H1 (cell line): ENCODE measurements at regions not wholly inside any gene's neighbourhood (a gene's known extent, or its start where the extent isn't known, plus 50 kb on each side); places are given as distances from the start of the nearest gene placed in this dataset.
"Not testable (repeated sequence)": the region's sequence is repeated elsewhere in the genome, so short reads cannot be mapped to it uniquely, and the experiment has no call there.

ENCODE experiments used
- CTCF ChIA-PET: fragments of 300-600 bp; sonication (Branson Sonifier 250); formaldehyde crosslinking; loops from one replicate; lab custom pipeline; 2021; ENCODE audit not compliant: partially characterized antibody; lab: Charles Lee
- POLR2A ChIA-PET: fragments of 300-600 bp; sonication (Branson Sonifier 250); formaldehyde crosslinking; loops from one replicate; lab custom pipeline; 2021; ENCODE audit warnings: inconsistent platforms; ENCODE audit not compliant: partially characterized antibody; lab: Charles Lee
- DNase-seq, 2 experiments: peaks; one replicate each; pipeline versions ENCODE4 v3.0.0 to v3.0.0-alpha.2; 2010 to 2022; ENCODE audit warnings: low spot score in 2 of 2, low read depth in 1 of 2, mixed read lengths in 1 of 2
- FAIRE-seq: peaks from 2 replicates; lab custom pipeline; 2011; peaks lifted over from hg19 to GRCh38; lab: Jason Lieb, UNC
- H2AFZ ChIP-seq: 2 replicates; pipeline ENCODE4 v1.8.1; 2012; ENCODE audit warnings: low read length, inconsistent platforms
- H2AK5ac ChIP-seq: 2 replicates; pipeline ENCODE4 v1.6.1; 2013; ENCODE audit warnings: low read depth, low read length
- H2BK120ac ChIP-seq: replicated peaks from 2 replicates; pipeline ENCODE3; 2013; ENCODE audit warnings: low read depth, low read length, inconsistent platforms
- H2BK12ac ChIP-seq: 2 replicates; pipeline ENCODE4 v1.6.1; 2013; ENCODE audit warnings: low read depth, low read length
- H2BK15ac ChIP-seq: 2 replicates; pipeline ENCODE4 v1.6.1; 2013; ENCODE audit warnings: low read length
- H2BK20ac ChIP-seq: 2 replicates; pipeline ENCODE4 v1.6.1; 2013; ENCODE audit warnings: low read length
- H2BK5ac ChIP-seq: 2 replicates; pipeline ENCODE4 v1.6.1; 2013; ENCODE audit warnings: low read depth, low read length
- H3K14ac ChIP-seq: 2 replicates; pipeline ENCODE4 v1.6.1; 2013; ENCODE audit warnings: inconsistent platforms; ENCODE audit not compliant: insufficient read length
- H3K18ac ChIP-seq: 2 replicates; pipeline ENCODE4 v1.6.1; 2013; ENCODE audit warnings: low read length; ENCODE audit errors: extremely low read depth
- H3K23ac ChIP-seq: 2 replicates; pipeline ENCODE4 v1.6.1; 2013; ENCODE audit warnings: inconsistent platforms; ENCODE audit not compliant: insufficient read length
- H3K23me2 ChIP-seq: 2 replicates; pipeline ENCODE4 v1.6.1; 2013; ENCODE audit warnings: low read depth, low read length
- H3K27ac ChIP-seq: 2 replicates; pipeline ENCODE4 v1.6.1; 2011; ENCODE audit warnings: low read depth, low read length, inconsistent platforms
- H3K27me3 ChIP-seq, 4 experiments: replicated peaks in 1 of 4; 1 replicate in 1 of 4; 2 replicates in 3 of 4; pipeline versions ENCODE4 v1.6.1 to v1.8.1; 2011 to 2013; ENCODE audit warnings: low read length in 3 of 4, mild to moderate bottlenecking in 3 of 4, inconsistent platforms in 2 of 4, mixed read lengths in 2 of 4, moderate library complexity in 1 of 4; ENCODE audit not compliant: control insufficient read depth in 3 of 4, insufficient read depth in 3 of 4; ENCODE audit errors: extremely low read depth in 1 of 4
- H3K36me3 ChIP-seq, 4 experiments: 2 replicates each; pipeline versions ENCODE4 v1.6.1 to v1.8.1; 2011 to 2013; ENCODE audit warnings: mild to moderate bottlenecking in 4 of 4, low read length in 3 of 4, moderate library complexity in 2 of 4, control low read depth in 1 of 4, inconsistent platforms in 1 of 4; ENCODE audit not compliant: insufficient read depth in 4 of 4, control insufficient read depth in 2 of 4
- H3K4ac ChIP-seq: replicated peaks from 2 replicates; pipeline ENCODE3; 2013; ENCODE audit warnings: low read length, low read depth, mixed read lengths, inconsistent platforms; ENCODE audit not compliant: insufficient read length
- H3K4me1 ChIP-seq, 4 experiments: replicated peaks in 1 of 4; 1 replicate in 1 of 4; 2 replicates in 3 of 4; pipeline versions ENCODE4 v1.6.1 to v1.8.1; 2011 to 2013; ENCODE audit warnings: low read length in 3 of 4, inconsistent platforms in 2 of 4, mixed read lengths in 1 of 4; ENCODE audit not compliant: insufficient read depth in 4 of 4, control insufficient read depth in 3 of 4
- H3K4me2 ChIP-seq, 2 experiments: 2 replicates each; pipeline versions ENCODE4 v1.6.1 to v1.8.1; 2011 to 2013; ENCODE audit warnings: low read depth in 2 of 2, low read length in 2 of 2, control low read depth in 1 of 2, inconsistent platforms in 1 of 2, mild to moderate bottlenecking in 1 of 2; ENCODE audit not compliant: insufficient read depth in 1 of 2
- H3K4me3 ChIP-seq, 4 experiments: fragments of 200-600, 300-600 bp in 1 of 4; sonication (generic), shearing (Covaris generic), sonication (Bioruptor Twin) in 1 of 4; 2 replicates each; pipeline versions ENCODE4 v1.5.1 to v1.8.1; 2011 to 2016; ENCODE audit warnings: low read length in 4 of 4, low read depth in 3 of 4, control low read depth in 2 of 4, inconsistent platforms in 2 of 4, mild to moderate bottlenecking in 2 of 4, mixed read lengths in 1 of 4, moderate library complexity in 1 of 4; ENCODE audit not compliant: insufficient read depth in 2 of 4; ENCODE audit errors: extremely low read depth in 1 of 4
- H3K56ac ChIP-seq: replicated peaks from 2 replicates; pipeline ENCODE3; 2013; ENCODE audit warnings: low read depth, mild to moderate bottlenecking, mixed read lengths, low read length, inconsistent platforms; ENCODE audit not compliant: insufficient read length
- H3K79me1 ChIP-seq: 2 replicates; pipeline ENCODE4 v1.6.1; 2013; ENCODE audit warnings: low read depth, low read length, control low read depth
- H3K79me2 ChIP-seq, 2 experiments: 2 replicates each; pipeline versions ENCODE4 v1.6.1 to v1.8.1; 2012 to 2013; ENCODE audit warnings: low read length in 2 of 2, mild to moderate bottlenecking in 2 of 2, inconsistent platforms in 1 of 2; ENCODE audit not compliant: insufficient read depth in 2 of 2, control insufficient read depth in 1 of 2
- H3K9ac ChIP-seq, 4 experiments: replicated peaks in 1 of 4; 1 replicate in 1 of 4; 2 replicates in 3 of 4; pipeline versions ENCODE4 v1.6.1 to v1.8.1; 2011 to 2013; ENCODE audit warnings: low read depth in 3 of 4, low read length in 3 of 4, control low read depth in 2 of 4, mild to moderate bottlenecking in 2 of 4, moderate library complexity in 2 of 4, inconsistent platforms in 1 of 4; ENCODE audit errors: extremely low read depth in 1 of 4
- H3K9me3 ChIP-seq, 2 experiments: 2 replicates each; pipeline versions ENCODE4 v1.6.1 to v1.8.1; 2012 to 2013; ENCODE audit warnings: mild to moderate bottlenecking in 2 of 2, moderate library complexity in 2 of 2, control low read depth in 1 of 2, inconsistent platforms in 1 of 2, low read depth in 1 of 2, low read length in 1 of 2, mixed read lengths in 1 of 2; ENCODE audit not compliant: insufficient read depth in 2 of 2
- H4K20me1 ChIP-seq, 2 experiments: replicated peaks in 1 of 2; 2 replicates each; pipeline versions ENCODE3 to v1.8.1; 2011 to 2013; ENCODE audit warnings: inconsistent platforms in 2 of 2, low read length in 2 of 2, mild to moderate bottlenecking in 1 of 2; ENCODE audit not compliant: insufficient read depth in 2 of 2, control insufficient read depth in 1 of 2
- H4K5ac ChIP-seq: 2 replicates; pipeline ENCODE4 v1.6.1; 2013; ENCODE audit warnings: low read length, low read depth, mixed read lengths, inconsistent platforms; ENCODE audit not compliant: insufficient read length
- H4K8ac ChIP-seq: 2 replicates; pipeline ENCODE4 v1.8.0; 2013; ENCODE audit warnings: mild to moderate bottlenecking, moderate library complexity, low read length, inconsistent platforms; ENCODE audit not compliant: insufficient read depth; ENCODE audit errors: extremely low read depth
- H4K91ac ChIP-seq: replicated peaks from 2 replicates; pipeline ENCODE3; 2013; ENCODE audit warnings: low read length, mixed read lengths, inconsistent platforms; ENCODE audit not compliant: insufficient read length
- WGBS, 2 experiments: shearing (Covaris generic) in 1 of 2; methylation state at CpG; one replicate each; pipeline versions ENCODE4 v1.1.6 to v1.1.7; 2013 to 2015; ENCODE audit warnings: low lambda C conversion rate in 2 of 2, mixed read lengths in 2 of 2, inconsistent platforms in 1 of 2, low coverage in 1 of 2, missing lambda C conversion rate in 1 of 2; ENCODE audit not compliant: insufficient replicate concordance in 2 of 2, insufficient coverage in 1 of 2, insufficient read length in 1 of 2; ENCODE audit errors: extremely low coverage in 1 of 2, missing lambda C conversion rate in 1 of 2; 5-methylcytosine and 5-hydroxymethylcytosine counted together

DNA sequence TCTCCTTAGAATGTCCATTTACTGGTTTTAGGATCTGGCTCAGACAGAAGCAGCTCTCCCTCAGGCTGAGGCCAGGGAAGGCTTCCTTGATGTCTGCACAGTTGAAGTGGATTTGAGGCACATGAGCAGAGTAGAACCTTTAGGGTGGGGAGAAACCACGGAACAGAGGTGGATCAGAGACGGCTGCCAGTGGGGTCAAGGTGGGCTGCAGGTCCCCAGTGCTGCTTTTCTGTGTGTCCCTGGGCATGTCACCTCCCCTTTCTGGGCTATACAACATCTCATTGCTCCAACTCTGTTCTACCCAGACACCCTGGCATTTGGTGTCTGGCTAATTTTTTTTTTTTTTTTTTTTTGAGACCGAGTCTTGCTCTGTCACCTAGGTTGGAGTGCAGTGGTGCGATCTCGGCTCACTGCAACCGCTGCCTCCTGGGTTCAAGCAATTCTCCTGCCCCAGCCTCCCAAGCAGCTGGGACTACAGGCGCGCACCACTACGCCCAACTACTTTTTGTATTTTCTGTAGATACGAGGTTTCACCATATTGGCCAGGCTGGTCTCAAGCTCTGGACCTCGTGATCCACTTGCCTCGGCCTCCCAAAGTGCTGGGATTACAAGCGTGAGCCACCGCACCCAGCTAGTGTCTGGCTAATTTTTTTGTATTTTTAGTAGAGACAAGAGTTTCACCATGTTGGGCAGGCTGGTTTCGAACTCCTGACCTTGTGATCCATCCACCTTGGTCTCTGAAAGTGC, 73.3 kb upstream of the THOC3 start:
- POLR2A ChIA-PET, H2AK5ac ChIP-seq, H3K4me3 ChIP-seq, FAIRE-seq, H3K4me2 ChIP-seq, H3K56ac ChIP-seq, H3K27ac ChIP-seq, H4K20me1 ChIP-seq, H4K91ac ChIP-seq, H3K23me2 ChIP-seq, H2BK12ac ChIP-seq, H3K9ac ChIP-seq, H4K5ac ChIP-seq, H2BK20ac ChIP-seq, H3K27me3 ChIP-seq, H3K36me3 ChIP-seq, H3K9me3 ChIP-seq, CTCF ChIA-PET, H2BK120ac ChIP-seq, H3K4ac ChIP-seq, H3K79me1 ChIP-seq, H3K18ac ChIP-seq, H2BK15ac ChIP-seq, H3K79me2 ChIP-seq, H2BK5ac ChIP-seq, DNase-seq, H3K4me1 ChIP-seq, H3K23ac ChIP-seq, H2AFZ ChIP-seq, H3K14ac ChIP-seq: not testable (repeated sequence)
- 86% methylated on average over 14 of the region's 15 CpGs; no CpG with 5 or more reads in 1 of the 2 experiments for WGBS, 2 experiments
- H4K8ac ChIP-seq: peak overlapping the region; percentile 35; the same call in 1 of the 2 replicates
